GM12873 (cell line): ENCODE measurements at regions not wholly inside any gene's neighbourhood (a gene's known extent, or its start where the extent isn't known, plus 50 kb on each side); places are given as distances from the start of the nearest gene placed in this dataset.

ENCODE experiments used
- CTCF ChIP-seq: IDR thresholded peaks from 2 replicates; pipeline ENCODE4 v1.5.1; 2012; ENCODE audit warnings: low read depth, mild to moderate bottlenecking, moderate library complexity, low read length, control low read depth; ENCODE audit not compliant: insufficient read depth; ENCODE audit errors: missing control alignments

DNA sequence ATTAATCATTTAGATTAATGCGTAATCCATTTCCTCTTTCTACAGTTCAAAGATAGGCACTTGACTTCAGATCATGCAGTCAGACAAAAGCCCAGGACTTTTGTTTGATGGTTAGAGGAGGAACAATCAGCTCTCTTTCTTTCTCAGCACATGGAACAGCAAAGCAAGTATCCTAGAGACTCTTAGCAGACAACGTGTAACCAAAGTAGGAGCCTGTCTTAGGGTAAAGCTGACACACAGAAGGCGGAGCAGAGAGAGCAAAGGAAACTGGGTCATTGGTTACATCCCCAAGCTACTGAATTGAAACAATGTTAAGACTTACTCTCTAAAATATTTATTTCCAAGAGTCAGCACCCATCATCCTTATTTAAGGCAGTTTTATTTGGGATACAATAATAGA lies 110.0 kb upstream of the HES1 start:
- no peak for TF ChIP-seq CTCF

GRCh38 chr3:194028434-194029004 lies 107.4 kb upstream of the HES1 start:
- TF ChIP-seq CTCF = no peak

GRCh38 chr3:194029846-194030245 lies 106.1 kb upstream of the HES1 start:
- no peak for TF ChIP-seq CTCF

- no peak for TF ChIP-seq CTCF
Measured at GRCh38 chr3:194030372-194030771, 105.6 kb upstream of the HES1 start.

- TF ChIP-seq CTCF = no peak
Measured at GRCh38 chr3:194031349-194031748, 104.6 kb upstream of the HES1 start.

DNA sequence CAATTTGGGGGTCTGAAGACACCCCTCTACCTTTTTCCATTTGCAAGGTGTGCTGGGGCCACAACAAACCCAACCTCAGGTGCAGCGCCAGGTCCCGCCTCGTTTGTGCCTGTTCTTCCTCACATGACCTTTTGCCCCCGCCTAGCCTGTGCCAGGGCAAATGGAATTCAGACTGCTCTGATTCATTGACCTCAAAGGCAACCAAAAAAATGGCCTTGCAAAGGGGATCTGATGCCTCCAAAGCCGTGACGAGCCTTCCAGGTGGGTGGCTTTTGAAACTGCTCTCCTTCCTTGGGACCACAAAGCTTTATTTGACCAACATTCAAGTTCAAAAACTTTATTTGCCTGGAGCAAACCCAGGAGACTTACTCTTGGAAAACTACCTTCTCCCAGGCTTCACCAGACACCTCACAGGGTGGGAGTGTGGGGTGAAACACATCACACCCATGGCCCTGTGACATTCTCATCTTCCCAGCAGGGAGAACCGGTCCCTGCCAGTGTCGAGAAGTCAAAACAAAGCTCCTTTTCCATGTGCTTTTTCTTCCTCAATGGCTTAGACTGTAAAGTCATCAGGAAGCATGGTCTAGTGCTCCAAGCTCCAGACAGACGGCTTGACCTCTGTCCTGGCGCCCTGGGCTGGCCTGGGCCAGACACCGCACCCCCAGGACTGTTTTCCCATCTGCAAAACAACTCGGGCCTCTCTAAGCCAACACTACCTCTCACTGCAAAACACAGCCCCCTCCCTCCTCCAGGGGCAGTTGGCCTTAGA lies 103.9 kb upstream of the HES1 start:
- no peak for TF ChIP-seq CTCF

- no peak for TF ChIP-seq CTCF
Measured at GRCh38 chr3:194032828-194033435, 103.0 kb upstream of the HES1 start.
